Panc1 (cell line): ENCODE measurements at regions not wholly inside any gene's neighbourhood (a gene's known extent, or its start where the extent isn't known, plus 50 kb on each side); places are given as distances from the start of the nearest gene placed in this dataset.

Source experiments
- ATAC-seq: fragments of 200-7000 bp; cut with Tn5 transposase; 2 replicates; pipeline ENCODE4 v1.9.1; 2020; ENCODE audit warnings: mild to moderate bottlenecking, moderate library complexity
- BruUV-seq: library from RNA; stranded (reverse); fragments of 400-500 nt; replicated peaks from 2 replicates; lab custom pipeline; 2021; lab: Mats Ljungman, UMichigan
- CTCF ChIA-PET: fragments of 300-600 bp; sonication (Branson Sonifier 250); formaldehyde crosslinking; loops from one replicate; lab custom pipeline; 2022; ENCODE audit warnings: antibody characterized with exemption; lab: Charles Lee
- POLR2A ChIA-PET: fragments of 300-600 bp; sonication (Branson Sonifier 250); formaldehyde crosslinking; loops from one replicate; lab custom pipeline; 2022; ENCODE audit warnings: antibody characterized with exemption; lab: Charles Lee
- DNase-seq: peaks from one replicate; pipeline ENCODE4 v3.0.0-alpha.2; 2010; ENCODE audit warnings: low read depth, low spot score
- H3K27ac ChIP-seq: 2 replicates; pipeline ENCODE4 v1.5.1; 2011; ENCODE audit warnings: mild to moderate bottlenecking, low read length, inconsistent platforms
- H3K27me3 ChIP-seq: fragments of 200-500 bp; sonication (Bioruptor generic); 2 replicates; pipeline ENCODE4 v1.6.0; 2014; ENCODE audit warnings: low read length, inconsistent platforms; ENCODE audit not compliant: control insufficient read depth, insufficient read depth
- H3K36me3 ChIP-seq: fragments of 200-500 bp; sonication (Bioruptor generic); 2 replicates; pipeline ENCODE4 v1.5.1; 2014; ENCODE audit warnings: inconsistent platforms, mild to moderate bottlenecking, low read length, moderate library complexity; ENCODE audit not compliant: control insufficient read depth, insufficient read depth
- H3K4me1 ChIP-seq: 2 replicates; pipeline ENCODE4 v1.5.1; 2011; ENCODE audit warnings: inconsistent platforms, mild to moderate bottlenecking, low read length, moderate library complexity; ENCODE audit not compliant: control insufficient read depth, insufficient read depth
- H3K4me3 ChIP-seq, 2 experiments: 2 replicates each; pipeline ENCODE4 v1.5.1; 2011 to 2012; ENCODE audit warnings: low read depth in 2 of 2, low read length in 2 of 2, mild to moderate bottlenecking in 2 of 2, inconsistent platforms in 1 of 2, moderate library complexity in 1 of 2
- H3K9me3 ChIP-seq: fragments of 200-500 bp; sonication (Bioruptor generic); 2 replicates; pipeline ENCODE4 v1.5.1; 2014; ENCODE audit warnings: low read depth, mild to moderate bottlenecking, inconsistent platforms, low read length, moderate library complexity; ENCODE audit not compliant: control insufficient read depth, insufficient read depth
- POLR2AphosphoS5 ChIP-seq: IDR thresholded peaks from 2 replicates; pipeline ENCODE4 v1.6.1; 2012; ENCODE audit warnings: mild to moderate bottlenecking, low read depth, low read length, moderate library complexity
- REST ChIP-seq, 2 experiments: IDR thresholded peaks; 2 replicates each; pipeline ENCODE4 v1.6.1; 2011 to 2012; ENCODE audit warnings: low read depth in 2 of 2, control low read depth in 1 of 2, low read length in 1 of 2, mild to moderate bottlenecking in 1 of 2, moderate library complexity in 1 of 2; ENCODE audit not compliant: insufficient read depth in 1 of 2
- SIN3A ChIP-seq: IDR thresholded peaks from 2 replicates; pipeline ENCODE4 v1.6.1; 2012; ENCODE audit warnings: low read depth, mild to moderate bottlenecking, low read length, moderate library complexity, borderline replicate concordance; ENCODE audit not compliant: insufficient read depth
- TCF7L2 ChIP-seq: IDR thresholded peaks from 2 replicates; pipeline ENCODE4 v1.6.1; 2011; ENCODE audit warnings: mild to moderate bottlenecking, low read depth, low read length, inconsistent platforms
- in situ Hi-C: cut with HindIII; loops from 2 replicates; pipeline ENCODE4 v1.10.0; 2016; ENCODE audit warnings: low sequenced_read_pairs, low pct_unique_long_range_greater_than_20kb
- intact Hi-C: fragments of 100-400 bp; cut with micrococcal nuclease; formaldehyde crosslinking; loops from one replicate; pipeline ENCODE4 v1.10.0; 2022; ENCODE audit not compliant: unreplicated experiment
- TF ChIP-seq, protein P1 (sequence below): fragments of 450-650 bp; IDR thresholded peaks from 2 replicates; pipeline ENCODE4 v1.5.1; 2017; ENCODE audit warnings: mild to moderate bottlenecking

GRCh38 chr2:8364668-8365067, 317.2 kb upstream of the ID2 start:
- Histone ChIP-seq H3K4me1 (no peaks in the 10 kb centered on the region), H3K9me3 (no peaks in the 10 kb centered on the region), H3K4me3 (no peak overlapping the region), H3K36me3 (no peaks in the 10 kb centered on the region), H3K27ac (no peak overlapping the region), H3K27me3 (no peaks in the 10 kb centered on the region)
- ChIA-PET CTCF (no interaction called here), POLR2A (no interaction called here)
- intact Hi-C loops (no loop called here), in situ Hi-C loops (no loop called here)
- no TSS peak for BruUV-seq
- TF ChIP-seq SIN3A (no peak), TCF7L2 (no peak), POLR2AphosphoS5 (no peak)
- ATAC-seq, result no peak
- DNase-seq, result no peak

DNA sequence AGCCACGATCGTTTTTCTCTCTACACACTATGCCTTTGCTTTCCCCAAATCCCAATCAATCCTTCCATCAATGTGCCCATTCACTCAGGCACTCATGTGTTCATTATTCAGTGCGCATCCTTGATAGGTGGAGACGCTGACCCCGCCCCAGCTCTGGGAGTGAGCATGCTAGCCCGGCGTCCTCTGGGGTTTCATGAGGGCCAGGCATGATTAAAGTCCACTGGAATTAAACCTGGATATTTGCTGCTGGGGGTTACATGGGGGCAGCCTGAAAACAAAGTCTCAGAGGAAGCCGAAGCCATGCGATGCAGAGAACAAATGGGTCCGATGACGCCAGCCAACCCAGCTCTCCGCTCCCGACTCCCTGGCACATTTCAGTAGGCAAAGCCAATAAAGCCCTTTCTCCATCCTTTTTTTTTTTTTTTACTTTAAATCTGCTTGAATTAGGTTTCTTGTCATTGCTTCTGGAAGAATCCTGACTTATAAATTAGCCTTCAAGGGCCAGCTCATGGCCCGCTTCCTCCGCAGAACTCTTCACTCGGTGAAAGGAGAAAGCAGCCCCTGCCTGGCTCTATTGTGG, 316.4 kb upstream of the ID2 start:
- no peak overlapping the region for H3K27ac ChIP-seq
- ATAC-seq (no peak), DNase-seq (no peak)
- no peak for TF ChIP-seq REST (IDR thresholded peaks at IDR 0.05; ENCODE audit: insufficient read depth in 1 of 2, low read depth in 2 of 2, low read length in 1 of 2)
- TF ChIP-seq, protein P1, sequence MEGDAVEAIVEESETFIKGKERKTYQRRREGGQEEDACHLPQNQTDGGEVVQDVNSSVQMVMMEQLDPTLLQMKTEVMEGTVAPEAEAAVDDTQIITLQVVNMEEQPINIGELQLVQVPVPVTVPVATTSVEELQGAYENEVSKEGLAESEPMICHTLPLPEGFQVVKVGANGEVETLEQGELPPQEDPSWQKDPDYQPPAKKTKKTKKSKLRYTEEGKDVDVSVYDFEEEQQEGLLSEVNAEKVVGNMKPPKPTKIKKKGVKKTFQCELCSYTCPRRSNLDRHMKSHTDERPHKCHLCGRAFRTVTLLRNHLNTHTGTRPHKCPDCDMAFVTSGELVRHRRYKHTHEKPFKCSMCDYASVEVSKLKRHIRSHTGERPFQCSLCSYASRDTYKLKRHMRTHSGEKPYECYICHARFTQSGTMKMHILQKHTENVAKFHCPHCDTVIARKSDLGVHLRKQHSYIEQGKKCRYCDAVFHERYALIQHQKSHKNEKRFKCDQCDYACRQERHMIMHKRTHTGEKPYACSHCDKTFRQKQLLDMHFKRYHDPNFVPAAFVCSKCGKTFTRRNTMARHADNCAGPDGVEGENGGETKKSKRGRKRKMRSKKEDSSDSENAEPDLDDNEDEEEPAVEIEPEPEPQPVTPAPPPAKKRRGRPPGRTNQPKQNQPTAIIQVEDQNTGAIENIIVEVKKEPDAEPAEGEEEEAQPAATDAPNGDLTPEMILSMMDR, result no peak
- TF ChIP-seq SIN3A, result no peak
- no peak for TF ChIP-seq TCF7L2
- ChIA-PET CTCF (no interaction called here), POLR2A (no interaction called here)
- no peak overlapping the region for H3K4me3 ChIP-seq
- no peaks in the 10 kb centered on the region for H3K36me3 ChIP-seq
- intact Hi-C loops, result no loop called here
- no peaks in the 10 kb centered on the region for H3K9me3 ChIP-seq
- no TSS peak for BruUV-seq
- in situ Hi-C loops, result no loop called here
- no peaks in the 10 kb centered on the region for H3K4me1 ChIP-seq
- H3K27me3 ChIP-seq, result no peaks in the 10 kb centered on the region

DNA sequence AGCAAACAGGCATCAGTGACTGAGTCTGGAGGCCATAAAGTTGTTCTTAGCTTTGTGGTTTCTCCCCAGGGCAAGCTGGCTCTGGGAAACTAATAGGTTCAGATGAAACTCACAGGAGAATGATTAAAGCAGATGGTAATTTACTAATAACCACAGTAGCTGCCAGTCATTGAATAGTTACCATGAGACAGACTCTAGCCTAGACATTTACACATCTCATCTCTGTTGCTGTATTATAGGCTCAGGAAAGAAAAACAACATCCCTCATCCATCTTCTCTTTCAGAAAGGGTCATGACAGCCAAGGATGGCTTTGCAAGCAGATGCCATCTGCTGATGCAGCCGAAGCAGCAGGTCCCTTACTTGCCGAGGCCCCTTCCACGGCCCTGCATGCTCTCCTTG, 314.0 kb upstream of the ID2 start:
- no peak for ATAC-seq
- Histone ChIP-seq H3K27ac (no peak overlapping the region), H3K4me1 (no peaks in the 10 kb centered on the region), H3K36me3 (no peaks in the 10 kb centered on the region), H3K27me3 (no peaks in the 10 kb centered on the region), H3K9me3 (no peaks in the 10 kb centered on the region), H3K4me3 (no peak overlapping the region)
- intact Hi-C loops, result no loop called here
- in situ Hi-C loops, result no loop called here
- ChIA-PET CTCF (no interaction called here), POLR2A (no interaction called here)
- no peak for DNase-seq
- TF ChIP-seq TCF7L2, result no peak
- TF ChIP-seq, protein P1, result no peak
- no peak for TF ChIP-seq REST (IDR thresholded peaks at IDR 0.05; ENCODE audit: insufficient read depth in 1 of 2, low read depth in 2 of 2, low read length in 1 of 2)
- TF ChIP-seq SIN3A, result no peak
- no peak for TF ChIP-seq POLR2AphosphoS5
- no TSS peak for BruUV-seq
